Skin epidermis (tissue), 12 donors: ENCODE measurements at regions not wholly inside any gene's neighbourhood (a gene's known extent, or its start where the extent isn't known, plus 50 kb on each side); places are given as distances from the start of the nearest gene placed in this dataset.

ENCODE experiments used
- H3K27ac ChIP-seq, 21 experiments: fragments of 200-600 bp; sonication (generic) in 11 of 21; one replicate each; pipeline ENCODE4 v1.5.0; 2020; ENCODE audit warnings: mild to moderate bottlenecking in 3 of 21, inconsistent platforms in 2 of 21, moderate library complexity in 2 of 21
- H3K4me3 ChIP-seq, 7 experiments: fragments of 200-600 bp; sonication (generic) in 2 of 7; one replicate each; pipeline ENCODE4 v1.5.0; 2020; ENCODE audit warnings: inconsistent platforms in 2 of 7, mild to moderate bottlenecking in 2 of 7, moderate library complexity in 1 of 7

DNA sequence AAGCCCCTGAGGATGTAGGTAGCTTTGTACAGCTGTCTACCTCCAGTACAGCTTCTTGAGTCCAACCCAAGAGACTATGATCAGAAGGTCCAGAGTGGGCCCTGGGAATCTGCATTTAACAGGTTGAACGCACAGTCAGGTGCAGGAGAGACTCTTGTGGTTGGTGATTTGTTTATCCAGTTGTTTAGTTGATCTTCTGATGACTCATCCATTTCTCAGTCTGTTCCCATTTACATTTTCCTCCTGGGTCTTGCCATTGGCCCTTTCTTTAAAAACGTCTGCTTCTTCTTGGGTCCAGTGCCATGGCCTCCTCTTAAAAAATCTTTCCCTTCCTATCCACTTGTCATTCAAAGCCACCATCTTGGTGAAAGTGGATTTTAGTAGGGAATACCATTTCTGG, 734.2 kb downstream of the MED13L start:
- H3K4me3 ChIP-seq, result no peak overlapping the region
- peak overlapping the region in 1 of 21 experiments; percentile 51 for H3K27ac ChIP-seq

DNA sequence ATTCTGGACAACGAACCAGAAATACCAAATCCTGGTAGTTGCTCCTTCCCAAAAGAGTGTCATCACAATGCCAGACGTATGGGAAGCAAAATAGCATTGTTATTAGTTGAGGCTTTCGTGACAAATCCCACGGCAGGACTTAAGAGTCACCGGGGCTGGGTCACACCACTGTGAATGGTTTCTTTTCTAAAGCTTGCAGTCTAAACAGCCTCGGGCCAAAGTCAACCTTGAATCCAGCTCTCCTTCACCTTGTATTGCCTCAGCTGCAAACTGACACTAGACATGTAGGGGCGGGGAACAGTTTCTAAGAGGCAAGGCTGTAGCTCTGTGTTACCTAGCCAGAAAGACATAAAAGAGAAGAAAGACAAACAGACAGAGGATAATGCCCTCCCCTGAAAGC, 734.8 kb downstream of the MED13L start:
- no peak overlapping the region for H3K4me3 ChIP-seq
- peak overlapping the region in 4 of 21 experiments; percentile 18 to 38 (median 26) for H3K27ac ChIP-seq

DNA sequence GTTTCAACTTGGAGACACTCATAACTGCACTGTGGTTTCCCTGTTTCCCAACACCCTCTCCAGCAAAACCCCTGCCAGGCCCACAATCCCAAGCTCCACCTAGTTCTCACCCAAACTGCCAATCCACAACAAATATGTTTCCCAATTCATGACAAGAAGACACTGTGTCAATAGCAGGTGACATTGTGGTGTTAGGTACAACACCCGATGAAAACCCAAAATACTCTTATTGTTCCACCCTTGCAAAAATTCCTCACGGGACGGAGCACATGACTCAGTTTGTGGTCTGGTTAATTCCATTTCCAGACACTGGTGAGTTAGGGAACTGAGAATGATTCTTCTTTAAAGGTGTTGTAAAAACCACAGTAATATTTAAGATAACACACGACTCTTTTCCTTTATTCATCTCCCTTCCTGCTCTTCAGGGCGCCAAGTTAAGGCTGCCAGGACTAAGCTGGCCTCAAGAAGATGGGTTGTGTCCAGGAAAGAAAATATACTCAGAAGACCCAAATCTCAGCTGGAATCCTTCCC, 735.5 kb downstream of the MED13L start:
- Histone ChIP-seq H3K27ac (peak overlapping the region in 5 of 21 experiments; percentile 18 to 38 (median 28)), H3K4me3 (no peak overlapping the region)

DNA sequence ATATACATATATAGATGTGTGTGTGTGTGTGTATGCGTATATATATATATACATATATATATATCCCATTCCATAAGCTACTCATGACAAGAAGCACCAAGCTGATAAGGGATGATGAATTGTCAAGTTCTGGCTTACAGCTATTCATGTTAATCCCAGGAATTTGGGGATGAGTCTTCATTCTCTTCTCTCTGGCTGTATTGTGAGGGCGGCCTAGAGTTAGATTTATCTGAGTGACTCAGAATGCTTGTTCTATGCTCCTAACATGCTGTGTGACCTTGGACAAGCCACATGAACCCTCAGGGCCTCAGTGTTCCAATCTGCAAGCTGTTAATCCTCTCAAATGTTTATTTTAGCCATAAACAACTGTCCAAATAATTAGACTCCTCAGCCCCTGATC, 749.0 kb downstream of the MED13L start:
- Histone ChIP-seq H3K27ac (no peak overlapping the region), H3K4me3 (no peak overlapping the region)

DNA sequence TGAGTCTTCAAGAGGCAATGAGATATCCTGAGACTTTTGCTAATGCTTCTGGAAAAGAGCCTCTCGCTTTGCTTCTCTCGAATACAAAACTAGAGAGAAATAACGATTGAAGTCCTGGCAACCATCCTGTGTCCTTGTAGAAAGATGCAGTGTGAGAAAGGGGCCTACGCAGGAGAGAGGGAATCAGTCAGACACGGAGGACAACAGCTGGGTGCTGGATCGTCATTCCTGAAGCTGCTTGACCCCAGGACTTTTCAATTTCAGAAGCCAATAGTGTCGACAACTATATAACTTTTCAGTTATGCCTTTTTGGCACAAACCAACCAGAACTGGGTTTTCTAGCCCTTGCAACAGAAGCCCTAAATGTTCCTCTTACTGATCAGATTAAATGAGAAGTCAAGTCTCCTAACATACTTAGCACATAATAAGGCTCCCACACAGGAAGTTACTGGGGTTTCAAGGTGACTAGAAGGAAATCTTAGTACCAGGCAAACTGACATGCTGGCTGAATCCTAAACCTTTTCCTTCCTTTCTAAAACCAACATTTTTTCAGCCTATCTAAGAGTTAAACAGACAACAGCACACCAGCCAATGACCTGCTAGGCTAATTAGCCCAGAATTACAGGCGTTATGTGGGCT, 755.6 kb downstream of the MED13L start:
- H3K4me3 ChIP-seq, result no peak overlapping the region
- H3K27ac ChIP-seq, result no peak overlapping the region

DNA sequence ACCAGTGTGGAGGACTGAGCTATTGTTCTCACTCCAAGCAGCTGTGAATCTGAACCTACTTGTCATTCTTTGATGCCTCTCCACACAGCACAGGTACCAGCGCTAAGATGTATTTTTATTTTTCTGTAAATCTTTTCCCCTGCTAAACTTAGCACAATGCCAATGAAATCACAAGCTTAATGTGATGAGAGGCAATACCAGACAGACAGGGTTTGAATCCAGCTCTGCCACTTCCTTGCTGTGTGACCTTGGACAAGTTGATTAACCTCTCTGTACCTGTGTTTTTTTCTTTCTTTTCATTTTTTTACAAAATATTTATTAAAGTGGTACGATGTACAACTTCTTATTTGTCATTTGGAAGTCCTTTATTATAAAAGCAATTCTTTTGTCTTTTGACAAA, 757.6 kb downstream of the MED13L start:
- H3K27ac ChIP-seq, result no peak overlapping the region
- H3K4me3 ChIP-seq, result no peak overlapping the region

DNA sequence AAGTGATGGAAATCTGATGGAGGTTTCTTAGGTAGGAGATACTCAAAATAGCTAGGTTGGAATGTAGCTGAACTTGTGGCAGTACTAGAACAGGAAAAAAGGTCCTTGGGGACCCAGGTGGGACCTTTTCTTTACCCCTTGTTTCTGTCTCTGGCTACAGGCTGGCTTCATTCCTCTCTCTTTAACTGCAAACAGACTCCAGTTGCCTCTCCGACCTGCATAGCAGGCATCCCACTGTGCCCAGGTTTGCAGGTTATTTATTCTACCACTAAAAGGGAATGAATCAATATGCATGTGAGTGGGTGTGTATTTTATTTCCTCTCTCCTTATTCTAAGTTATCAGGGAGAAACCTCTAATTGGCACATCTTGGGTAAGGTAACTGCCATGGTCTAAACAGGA, 758.1 kb downstream of the MED13L start:
- Histone ChIP-seq H3K4me3 (no peak overlapping the region), H3K27ac (no peak overlapping the region)

DNA sequence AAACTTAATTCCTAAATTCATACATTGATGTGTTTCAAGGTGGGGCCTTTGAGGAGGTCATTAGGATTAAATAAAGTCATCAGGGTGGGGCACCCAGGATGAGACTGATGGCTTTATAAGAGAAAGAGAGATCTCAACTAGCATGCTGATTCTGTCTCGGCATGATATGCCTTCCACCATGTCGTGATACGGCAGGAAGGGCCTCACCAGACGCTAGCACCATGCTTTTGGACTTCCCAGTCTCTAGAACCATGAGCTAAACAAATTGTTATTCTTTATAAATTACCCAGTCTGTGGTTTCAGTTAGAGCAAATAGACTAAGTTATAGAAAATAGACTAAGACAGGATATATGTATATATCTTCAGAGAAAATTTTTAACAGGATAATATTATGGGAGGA, 759.6 kb downstream of the MED13L start:
- Histone ChIP-seq H3K27ac (no peak overlapping the region), H3K4me3 (no peak overlapping the region)

DNA sequence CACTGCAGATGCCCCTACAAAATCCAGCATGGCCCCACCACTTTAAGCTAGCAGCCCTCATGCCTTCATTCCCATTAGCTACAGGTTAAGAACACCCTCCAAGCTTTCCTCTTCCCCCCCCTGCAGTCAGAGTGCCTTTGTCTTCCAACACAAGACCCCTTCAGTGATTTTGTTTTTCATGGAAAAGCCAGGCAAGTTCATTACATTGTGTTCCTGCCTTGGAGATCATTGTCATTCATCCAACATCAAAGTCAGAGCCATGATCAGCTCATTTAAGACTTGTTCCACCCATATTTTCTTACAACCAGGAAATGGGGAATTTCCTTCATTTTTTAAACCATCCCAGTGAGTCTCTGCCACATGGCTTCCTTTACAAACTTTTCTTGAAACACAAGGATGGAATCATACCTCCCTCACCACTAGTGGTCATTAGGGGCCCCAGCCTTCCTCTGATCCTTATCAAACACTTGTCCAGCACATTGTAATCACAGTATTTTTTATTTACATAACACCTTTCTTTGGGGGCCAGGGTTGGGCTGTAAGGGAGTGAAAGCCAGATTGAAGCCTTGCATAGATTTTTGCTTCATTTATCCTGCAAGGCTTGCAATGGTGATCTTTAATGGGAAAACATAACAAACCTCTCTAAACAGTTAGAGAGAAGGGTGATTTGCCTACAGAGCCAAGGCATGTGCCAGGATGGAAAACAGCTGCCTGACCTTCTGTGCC, 765.3 kb downstream of the MED13L start:
- Histone ChIP-seq H3K27ac (no peak overlapping the region), H3K4me3 (no peak overlapping the region)

DNA sequence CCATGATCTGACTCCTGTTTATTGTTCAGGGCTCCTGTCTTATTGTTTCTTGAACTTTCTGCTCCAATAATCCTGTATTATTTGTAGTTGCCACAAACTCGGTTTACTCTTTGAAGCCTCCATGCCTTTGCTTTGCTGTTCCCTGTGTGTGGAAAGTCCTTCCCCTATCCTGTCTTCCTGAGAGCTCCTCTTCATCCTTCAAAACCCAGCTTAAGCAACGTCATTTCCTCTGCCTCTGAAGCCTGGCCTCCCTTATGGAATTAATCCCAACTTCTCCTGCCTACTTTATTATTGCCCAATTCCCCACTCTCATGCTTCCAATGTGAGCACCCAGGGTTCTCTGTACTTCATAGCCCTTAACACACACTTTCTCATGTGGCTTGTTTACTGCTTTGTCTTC, 766.2 kb downstream of the MED13L start:
- Histone ChIP-seq H3K4me3 (no peak overlapping the region), H3K27ac (no peak overlapping the region)

DNA sequence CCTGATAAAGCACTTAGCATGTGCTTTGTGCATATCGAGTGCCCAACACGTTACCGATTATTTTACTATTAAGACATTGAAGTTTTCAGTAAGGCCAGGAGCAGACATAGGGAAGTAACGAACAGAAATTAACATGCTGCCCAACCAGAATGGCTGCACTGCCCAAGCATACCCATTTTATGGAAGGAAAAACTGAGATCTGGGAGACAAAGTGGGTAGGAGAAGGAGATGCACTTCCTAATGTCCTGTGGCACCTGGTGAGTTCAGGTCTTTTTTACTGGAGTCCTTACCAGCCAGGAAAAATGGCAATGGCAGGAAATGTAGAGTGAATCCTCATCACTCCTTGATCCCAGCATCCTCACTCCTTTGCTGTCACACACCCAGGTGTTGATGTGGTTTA, 768.5 kb downstream of the MED13L start:
- Histone ChIP-seq H3K4me3 (no peak overlapping the region), H3K27ac (no peak overlapping the region)

DNA sequence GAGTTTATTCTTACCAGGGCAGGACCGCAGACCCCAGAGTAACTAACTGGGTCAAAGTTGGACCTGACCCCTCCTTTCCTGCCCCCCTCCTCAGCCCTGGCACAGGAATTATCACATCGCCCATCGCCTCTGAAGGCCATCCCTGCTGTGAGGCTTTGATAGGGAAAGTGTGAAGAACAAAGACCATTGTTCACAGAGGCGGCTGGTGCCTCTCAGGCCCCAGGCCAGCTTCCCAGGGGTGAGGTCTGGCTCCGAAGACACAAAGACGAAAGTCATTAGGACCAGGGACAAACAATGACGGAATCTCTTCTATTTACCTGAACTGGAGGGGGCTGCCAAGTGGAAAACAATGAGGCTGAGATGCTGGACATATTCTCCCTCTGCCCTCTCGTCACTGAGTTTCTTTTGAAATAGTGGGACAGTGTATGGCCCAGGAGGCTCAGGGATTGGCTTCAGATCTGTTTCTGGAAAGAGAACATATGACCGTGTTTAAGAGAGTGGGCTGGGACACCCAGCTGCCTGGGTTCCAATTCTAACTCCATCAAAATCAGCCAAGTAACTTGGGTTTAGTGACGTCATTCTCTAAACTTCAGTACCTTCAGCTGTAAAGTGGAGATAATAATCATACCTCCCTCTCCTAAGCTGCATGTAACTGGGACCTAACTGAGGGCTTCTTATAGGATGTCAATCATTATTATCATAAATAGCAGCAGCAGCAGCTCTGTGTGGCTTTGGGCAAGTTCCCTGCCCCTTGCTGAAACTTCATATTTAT, 769.4 kb downstream of the MED13L start:
- no peak overlapping the region for H3K27ac ChIP-seq
- H3K4me3 ChIP-seq, result no peak overlapping the region

DNA sequence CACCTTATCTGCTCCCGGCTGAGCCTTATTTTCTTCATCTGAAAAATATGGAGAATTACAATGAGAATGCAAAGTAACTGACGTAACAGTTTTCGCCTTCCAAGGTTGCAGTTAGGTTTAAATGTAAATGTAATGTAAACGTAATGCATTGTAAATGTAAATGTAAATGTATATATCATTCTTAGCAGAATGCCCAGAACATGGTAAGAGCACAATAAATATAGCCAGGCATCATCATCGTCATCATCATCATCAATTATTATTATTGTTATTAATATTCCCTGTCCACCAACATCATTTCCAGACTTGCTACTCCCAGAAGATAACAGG, 770.0 kb downstream of the MED13L start:
- no peak overlapping the region for H3K27ac ChIP-seq
- no peak overlapping the region for H3K4me3 ChIP-seq

DNA sequence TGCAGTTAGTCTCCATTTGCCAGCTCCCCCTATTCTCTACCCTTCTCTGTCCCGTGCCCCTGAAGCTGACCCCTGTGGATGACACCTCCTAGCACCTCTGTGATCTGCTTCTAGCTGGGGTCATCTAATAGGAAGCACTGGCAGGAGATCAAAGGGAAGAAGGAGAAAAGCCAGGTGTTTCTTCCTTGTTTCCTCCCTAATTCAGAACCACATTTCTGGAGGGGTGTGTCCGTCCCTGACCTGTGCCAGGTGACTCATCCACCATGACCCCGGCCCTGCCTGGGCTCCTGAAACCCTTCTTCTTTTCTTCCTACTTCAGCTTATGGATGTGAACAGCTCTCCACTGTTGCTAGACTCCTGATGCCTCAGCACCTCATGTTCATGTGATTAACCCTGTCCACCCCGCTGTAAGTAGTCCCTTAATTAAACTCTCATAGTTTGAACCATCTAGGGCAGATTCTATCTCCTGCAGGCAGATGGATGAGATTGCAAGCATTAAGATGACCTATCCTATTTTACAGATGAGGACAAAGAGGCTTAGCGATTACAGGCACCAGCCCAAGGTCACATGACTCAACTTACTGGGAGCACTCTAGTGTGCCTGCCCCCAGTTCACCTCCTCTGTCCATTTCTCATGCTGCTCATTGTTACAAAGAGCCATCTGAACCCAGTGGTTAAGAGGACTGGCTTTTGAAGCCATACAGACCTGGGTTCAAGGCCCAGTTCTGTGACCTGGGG, 770.5 kb downstream of the MED13L start:
- Histone ChIP-seq H3K27ac (no peak overlapping the region), H3K4me3 (no peak overlapping the region)

DNA sequence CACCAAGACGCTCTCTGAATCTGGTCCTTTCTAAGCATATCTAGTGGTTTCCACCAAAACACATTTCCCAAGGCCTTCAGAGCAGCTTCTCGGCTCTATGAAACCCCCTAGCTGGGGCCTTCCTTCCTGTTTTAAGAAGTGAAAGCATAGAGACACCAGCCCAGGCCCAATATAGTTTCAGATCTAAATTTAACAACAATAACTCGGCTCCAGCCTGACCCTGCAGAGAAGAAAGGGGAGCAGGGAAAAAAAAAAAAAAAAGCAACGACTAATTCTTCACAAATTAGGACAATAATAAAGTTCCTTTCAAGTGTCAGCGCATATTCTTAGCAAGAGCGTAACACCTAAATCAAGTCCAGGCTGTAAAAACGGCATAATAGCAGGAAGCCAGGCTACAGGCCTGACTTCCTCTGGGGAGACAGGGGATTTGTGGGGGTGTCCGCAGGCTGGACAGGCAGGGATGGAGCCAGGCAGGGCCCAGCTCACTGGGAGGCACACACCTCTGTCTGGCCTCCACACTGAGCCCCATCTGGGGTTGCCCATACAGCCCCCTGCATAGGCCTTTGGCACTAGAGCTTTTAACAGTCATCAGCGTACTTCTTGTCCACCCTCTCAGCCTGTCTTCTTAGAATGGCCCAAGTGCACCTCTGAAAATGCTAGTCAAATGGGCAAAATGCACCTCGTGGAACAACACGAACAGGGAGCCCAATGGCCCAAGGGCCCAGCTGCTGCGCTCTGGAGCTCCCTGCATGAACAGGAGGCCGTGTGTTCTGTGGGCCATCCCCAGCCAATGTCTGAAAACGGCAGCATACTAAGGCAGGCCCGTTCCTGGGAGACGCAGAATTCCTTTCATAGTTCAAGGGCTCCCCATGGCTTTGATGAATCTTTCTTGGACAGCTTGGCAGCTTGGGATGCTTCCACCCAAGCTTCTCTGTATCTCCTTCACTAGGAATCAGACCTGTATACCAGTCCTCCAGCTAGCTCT, 772.9 kb downstream of the MED13L start:
- H3K27ac ChIP-seq, result no peak overlapping the region

DNA sequence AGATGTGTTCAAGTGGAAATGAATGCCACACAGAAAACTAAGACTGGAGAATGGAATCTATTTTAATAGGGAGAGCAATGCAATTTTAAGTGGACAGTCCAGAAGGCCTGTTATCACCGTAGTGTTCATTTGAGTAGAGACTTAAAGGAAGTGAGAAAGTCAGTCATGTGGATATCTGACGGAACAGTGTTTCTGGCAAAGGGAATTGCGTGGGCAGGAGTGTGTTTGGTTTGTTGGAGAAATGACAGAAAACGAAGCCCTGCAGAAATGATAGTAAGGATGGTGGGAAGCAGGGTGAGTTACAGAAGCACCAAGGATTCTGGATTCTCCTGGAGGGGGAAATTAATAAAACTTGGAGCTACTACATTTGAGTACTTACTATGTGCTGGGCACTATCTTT, 776.6 kb downstream of the MED13L start:
- no peak overlapping the region for H3K27ac ChIP-seq
- H3K4me3 ChIP-seq, result no peak overlapping the region

More for the DNA sequence above, 772.9 kb downstream of the MED13L start:
- no peak overlapping the region for H3K4me3 ChIP-seq

DNA sequence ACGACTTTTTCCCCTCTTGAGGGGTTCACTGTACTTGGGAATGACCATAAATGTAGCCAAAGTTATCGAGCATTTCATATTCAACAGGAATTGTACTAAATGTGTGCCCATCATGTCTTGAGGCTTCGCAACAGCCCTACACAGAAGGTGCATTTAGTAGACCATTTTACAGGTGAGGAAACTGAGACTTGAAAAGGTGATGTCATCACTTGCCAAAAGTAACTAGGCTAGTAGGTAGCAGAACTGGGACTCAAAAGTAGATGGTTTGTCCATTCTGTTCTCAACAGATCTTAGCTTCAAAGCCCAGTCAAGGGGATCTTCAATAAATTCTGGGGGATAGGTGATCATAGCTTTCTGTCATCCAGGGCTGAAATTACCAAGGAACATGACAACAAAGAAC, 782.2 kb downstream of the MED13L start:
- H3K27ac ChIP-seq, result no peak overlapping the region
- H3K4me3 ChIP-seq, result no peak overlapping the region

DNA sequence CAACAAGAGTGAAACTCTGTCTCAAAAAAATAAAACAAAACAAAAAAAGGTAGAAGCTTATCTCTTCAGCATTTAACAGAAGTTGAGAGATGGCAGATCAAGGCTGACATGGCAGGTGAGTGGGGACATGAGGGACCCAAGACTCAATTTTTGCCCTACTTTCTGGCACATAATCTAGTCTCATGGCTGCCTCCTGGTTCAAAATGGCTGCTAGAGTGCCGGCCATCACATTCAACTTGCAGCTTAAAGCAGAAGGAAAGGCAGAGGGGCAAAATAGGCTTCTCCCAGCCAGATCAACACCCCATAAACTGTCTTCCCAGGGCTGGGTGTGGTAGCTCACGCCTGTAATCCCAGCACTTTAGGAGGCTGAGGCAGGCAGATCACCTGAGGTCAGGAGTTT, 784.9 kb downstream of the MED13L start:
- no peak overlapping the region for H3K27ac ChIP-seq

More for the DNA sequence above, 784.9 kb downstream of the MED13L start:
- no peak overlapping the region for H3K4me3 ChIP-seq
